Adrenal gland (tissue), 9 donors: ENCODE measurements at regions not wholly inside any gene's neighbourhood (a gene's known extent, or its start where the extent isn't known, plus 50 kb on each side); places are given as distances from the start of the nearest gene placed in this dataset.
"Not testable (repeated sequence)": the region's sequence is repeated elsewhere in the genome, so short reads cannot be mapped to it uniquely, and the experiment has no call there.

Source experiments
- DNase-seq, 7 donors: peaks; one replicate each; pipeline ENCODE4 v3.0.0-alpha.2; 2019 to 2020
- H3K27ac ChIP-seq, 5 donors: fragments of 200-600 bp; sonication (generic) in 4 of 5; 1 replicate in 3 of 5; 2 replicates in 2 of 5; pipeline versions ENCODE4 v1.5.1 to v1.8.0; 2016 to 2020; ENCODE audit warnings: mild to moderate bottlenecking in 1 of 5
- H3K27me3 ChIP-seq: fragments of 200-600 bp; 2 replicates; pipeline ENCODE4 v1.8.0; 2021
- H3K36me3 ChIP-seq, 2 donors: fragments of 200-600 bp; replicated peaks in 1 of 2; 1 replicate in 1 of 2; 2 replicates in 1 of 2; pipeline versions ENCODE4 v1.5.1 to v1.8.0; 2018 to 2022
- H3K4me1 ChIP-seq, 2 donors: fragments of 200-600 bp; replicated peaks in 1 of 2; 1 replicate in 1 of 2; 2 replicates in 1 of 2; pipeline versions ENCODE4 v1.5.1 to v1.8.0; 2018 to 2021
- H3K4me3 ChIP-seq, 4 donors: fragments of 200-600 bp; sonication (generic) in 3 of 4; one replicate each; pipeline ENCODE4 v1.5.1; 2016 to 2018
- H3K9me3 ChIP-seq, 3 donors: fragments of 200-600 bp; sonication (generic) in 1 of 3; replicated peaks in 1 of 3; 1 replicate in 2 of 3; 2 replicates in 1 of 3; pipeline versions ENCODE4 v1.5.1 to v1.8.0; 2016 to 2021
- POLR2A ChIP-seq, 2 donors: fragments of 450-650 bp; IDR thresholded peaks; one replicate each; pipeline ENCODE4 v1.6.1; 2017; ENCODE audit warnings: antibody characterized with exemption in 2 of 2, mild to moderate bottlenecking in 2 of 2, moderate library complexity in 1 of 2
- WGBS, 4 donors: extraction: QIAGEN DNeasy Blood & Tissue Kit in 2 of 4; methylation state at CpG; one replicate each; pipeline versions ENCODE4 v1.1.5 to v1.1.7; 2013 to 2017; 5-methylcytosine and 5-hydroxymethylcytosine counted together
- intact Hi-C, 2 donors: fragments of 100-400 bp; cut with DNase I; formaldehyde crosslinking; loops; one replicate each; pipeline versions ENCODE4 v1.14.1 to v1.15.0; 2022 to 2023
- TF ChIP-seq, protein P1 (sequence below), 6 experiments: fragments of 450-650 bp in 4 of 6; fragments of 200-600 bp in 2 of 6; sonication (generic) in 1 of 6; IDR thresholded peaks; 1 replicate in 5 of 6; 2 replicates in 1 of 6; pipeline versions ENCODE4 v1.5.1 to v1.8.0; 2016 to 2021; ENCODE audit warnings: antibody characterized with exemption in 6 of 6, mild to moderate bottlenecking in 2 of 6, moderate library complexity in 1 of 6
- donor health status: healthy with polysubstance abuse.
- donor health status: Bipolar disorder and iron deficiency.
- donor health status: DM: yes; HTN: yes; CAD: no.
- donor health status: DM: no; HTN: no; CAD: no.
- donor health status: DM: no; HTN: no; CAD: no.

DNA sequence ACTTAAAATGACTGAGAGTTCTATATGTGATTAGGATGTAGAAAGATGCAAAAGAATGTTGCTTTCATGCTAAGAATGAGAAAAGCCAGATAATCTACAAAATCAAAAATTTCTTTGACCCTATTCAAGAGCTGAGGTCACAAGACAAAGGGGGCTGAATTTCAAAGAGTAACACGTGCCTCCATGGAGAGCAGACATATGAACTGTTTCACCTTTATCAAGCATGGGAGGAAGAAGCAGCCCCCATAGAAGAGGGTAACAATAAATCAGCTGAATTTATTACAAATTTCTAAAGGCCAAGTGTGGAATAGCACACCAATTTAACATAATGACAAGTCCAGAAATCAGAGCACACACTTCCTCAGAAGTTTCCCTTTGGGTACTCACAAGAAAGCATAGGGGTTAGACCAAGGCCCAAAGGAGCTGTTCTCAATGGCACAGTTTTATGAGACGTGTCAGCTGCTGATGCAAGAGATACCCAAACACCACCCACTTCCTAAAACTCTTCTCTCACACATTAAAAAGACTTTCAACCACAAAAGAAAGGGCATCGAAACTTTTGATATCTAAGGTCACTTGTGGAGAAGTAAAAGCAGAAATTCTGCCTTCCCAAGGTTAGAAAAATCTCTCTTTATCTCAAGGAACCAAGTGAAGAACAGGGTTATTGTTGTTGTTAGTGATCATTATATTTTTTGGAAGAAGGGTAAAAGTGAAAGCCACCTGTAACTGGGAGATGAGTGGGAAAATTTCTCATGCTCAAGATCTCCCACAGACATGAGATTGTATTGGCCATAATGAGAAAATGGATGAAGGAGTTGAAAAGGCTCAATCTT lies 950.1 kb downstream of the TRIB2 start:
- Histone ChIP-seq H3K4me3 (no peak overlapping the region), H3K9me3 (no peaks in the 10 kb centered on the region)

DNA sequence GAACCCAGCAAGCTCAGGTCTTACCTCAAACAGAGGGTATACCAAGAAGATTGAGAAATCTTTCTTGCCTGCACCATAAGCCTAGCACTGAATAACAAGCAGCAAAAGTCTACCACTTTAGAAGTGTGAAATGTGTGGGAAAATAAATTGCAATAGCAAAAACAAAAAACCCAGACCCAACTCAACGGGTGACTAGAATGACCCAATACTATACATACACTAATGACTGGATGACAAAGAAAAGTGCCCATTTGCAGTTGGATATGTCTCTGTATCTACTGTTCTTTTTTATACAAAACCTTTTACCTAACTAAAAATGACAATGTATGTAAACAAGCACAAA lies 950.6 kb downstream of the TRIB2 start:
- H3K9me3 ChIP-seq, result no peaks in the 10 kb centered on the region
- 65 to 87% (median 82%) methylated on average over 1 of the region's 1 CpG for WGBS, 4 donors
- H3K4me1 ChIP-seq, result no peaks in the 10 kb centered on the region
- DNase-seq, result no peak
- intact Hi-C loops, result no loop called here
- TF ChIP-seq POLR2A (IDR thresholded peaks at IDR 0.05), result no peak
- no peak overlapping the region for H3K27ac ChIP-seq
- H3K4me3 ChIP-seq, result no peak overlapping the region
- no peaks in the 10 kb centered on the region for H3K27me3 ChIP-seq
- no peaks in the 10 kb centered on the region for H3K36me3 ChIP-seq

More for the DNA sequence above, 950.1 kb downstream of the TRIB2 start:
- Histone ChIP-seq H3K36me3 (no peaks in the 10 kb centered on the region), H3K27ac (no peak overlapping the region), H3K27me3 (no peaks in the 10 kb centered on the region), H3K4me1 (no peaks in the 10 kb centered on the region)
- intact Hi-C loops, result no loop called here
- DNase-seq, result no peak
- no peak for TF ChIP-seq POLR2A (IDR thresholded peaks at IDR 0.05)
- 44 to 49% (median 45%) methylated on average over 3 of the region's 3 CpGs for WGBS, 4 donors

DNA sequence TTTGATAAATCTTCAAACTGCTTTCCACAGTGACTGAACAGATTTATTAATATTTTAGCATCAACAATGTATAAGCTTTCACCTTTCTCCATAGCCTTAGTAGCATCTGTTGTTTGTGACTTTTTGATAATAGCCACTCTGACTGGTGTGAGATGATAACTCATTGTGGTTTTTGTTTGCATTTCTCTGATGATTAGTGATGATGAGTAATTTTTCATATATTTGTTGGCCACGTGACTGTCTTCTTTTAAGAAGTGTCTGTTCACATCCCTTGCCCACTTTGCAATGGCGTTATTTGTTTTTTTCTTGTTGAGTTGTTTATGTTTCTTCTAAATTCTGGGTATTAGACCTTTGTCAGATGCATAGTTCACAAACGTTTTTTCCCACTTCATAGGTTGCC lies 952.9 kb downstream of the TRIB2 start:
- TF ChIP-seq, protein P1, sequence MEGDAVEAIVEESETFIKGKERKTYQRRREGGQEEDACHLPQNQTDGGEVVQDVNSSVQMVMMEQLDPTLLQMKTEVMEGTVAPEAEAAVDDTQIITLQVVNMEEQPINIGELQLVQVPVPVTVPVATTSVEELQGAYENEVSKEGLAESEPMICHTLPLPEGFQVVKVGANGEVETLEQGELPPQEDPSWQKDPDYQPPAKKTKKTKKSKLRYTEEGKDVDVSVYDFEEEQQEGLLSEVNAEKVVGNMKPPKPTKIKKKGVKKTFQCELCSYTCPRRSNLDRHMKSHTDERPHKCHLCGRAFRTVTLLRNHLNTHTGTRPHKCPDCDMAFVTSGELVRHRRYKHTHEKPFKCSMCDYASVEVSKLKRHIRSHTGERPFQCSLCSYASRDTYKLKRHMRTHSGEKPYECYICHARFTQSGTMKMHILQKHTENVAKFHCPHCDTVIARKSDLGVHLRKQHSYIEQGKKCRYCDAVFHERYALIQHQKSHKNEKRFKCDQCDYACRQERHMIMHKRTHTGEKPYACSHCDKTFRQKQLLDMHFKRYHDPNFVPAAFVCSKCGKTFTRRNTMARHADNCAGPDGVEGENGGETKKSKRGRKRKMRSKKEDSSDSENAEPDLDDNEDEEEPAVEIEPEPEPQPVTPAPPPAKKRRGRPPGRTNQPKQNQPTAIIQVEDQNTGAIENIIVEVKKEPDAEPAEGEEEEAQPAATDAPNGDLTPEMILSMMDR (IDR thresholded peaks at IDR 0.05), result no peak
- TF ChIP-seq POLR2A (IDR thresholded peaks at IDR 0.05), result no peak
- H3K36me3 ChIP-seq, result no peaks in the 10 kb centered on the region
- H3K27me3 ChIP-seq, result no peaks in the 10 kb centered on the region
- H3K9me3 ChIP-seq, result no peaks in the 10 kb centered on the region
- H3K4me1 ChIP-seq, result no peaks in the 10 kb centered on the region
- no peak overlapping the region for H3K4me3 ChIP-seq
- no peak for DNase-seq
- intact Hi-C loops, result no loop called here
- WGBS, 4 donors, result 45 to 53% (median 49%) methylated on average over 3 of the region's 3 CpGs
- no peak overlapping the region for H3K27ac ChIP-seq

DNA sequence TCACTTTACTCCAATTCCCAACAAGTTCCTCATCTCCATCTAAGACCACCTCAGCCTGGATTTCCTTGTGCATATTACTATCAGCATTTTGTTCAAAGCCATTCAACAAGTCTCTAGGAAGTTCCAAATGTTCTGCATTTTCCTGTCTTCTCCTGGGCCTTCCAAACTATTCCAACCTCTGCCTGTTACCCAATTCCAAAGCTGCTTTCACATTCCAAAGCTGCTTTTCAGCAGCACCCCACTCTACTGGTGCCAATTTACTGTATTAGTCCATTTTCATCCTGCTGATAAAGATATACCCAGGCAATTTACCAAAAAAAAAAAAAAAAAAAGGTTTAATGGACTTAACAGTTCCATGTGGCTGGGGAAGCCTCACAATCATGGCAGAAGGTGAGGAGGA lies 957.1 kb downstream of the TRIB2 start:
- DNase-seq, H3K27ac ChIP-seq, H3K4me3 ChIP-seq, H3K27me3 ChIP-seq, H3K9me3 ChIP-seq, intact Hi-C loops, H3K36me3 ChIP-seq, H3K4me1 ChIP-seq: not testable (repeated sequence)

DNA sequence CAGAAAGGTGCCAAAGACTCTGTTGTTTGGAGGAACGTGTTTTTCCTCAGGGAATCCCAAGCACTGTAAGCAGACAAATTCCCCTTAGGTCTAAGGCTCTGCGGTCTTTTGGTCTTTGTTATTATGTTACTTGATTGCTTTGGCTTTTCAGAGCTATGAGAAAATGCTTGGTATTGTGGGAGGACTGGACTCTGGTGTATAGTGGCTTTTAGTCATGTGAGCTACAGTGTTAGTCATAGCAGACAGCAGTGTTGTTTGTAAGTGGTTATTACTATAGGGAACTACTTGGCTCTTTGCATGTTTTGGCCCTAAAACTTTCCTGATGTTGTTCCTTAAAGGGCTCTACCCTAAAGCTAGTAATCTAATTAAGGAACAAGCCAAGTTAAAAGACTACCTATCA lies 956.2 kb upstream of the LRATD1 start:
- WGBS, 4 donors, result 66 to 79% (median 75%) methylated on average over 2 of the region's 2 CpGs
- H3K27ac ChIP-seq, result no peak overlapping the region
- no peak overlapping the region for H3K4me3 ChIP-seq
- H3K4me1 ChIP-seq, result no peaks in the 10 kb centered on the region
- no peaks in the 10 kb centered on the region for H3K9me3 ChIP-seq
- intact Hi-C loops, result no loop called here
- H3K36me3 ChIP-seq, result no peaks in the 10 kb centered on the region
- TF ChIP-seq, protein P1 (IDR thresholded peaks at IDR 0.05), result no peak
- TF ChIP-seq POLR2A (IDR thresholded peaks at IDR 0.05), result no peak
- no peaks in the 10 kb centered on the region for H3K27me3 ChIP-seq
- no peak for DNase-seq

DNA sequence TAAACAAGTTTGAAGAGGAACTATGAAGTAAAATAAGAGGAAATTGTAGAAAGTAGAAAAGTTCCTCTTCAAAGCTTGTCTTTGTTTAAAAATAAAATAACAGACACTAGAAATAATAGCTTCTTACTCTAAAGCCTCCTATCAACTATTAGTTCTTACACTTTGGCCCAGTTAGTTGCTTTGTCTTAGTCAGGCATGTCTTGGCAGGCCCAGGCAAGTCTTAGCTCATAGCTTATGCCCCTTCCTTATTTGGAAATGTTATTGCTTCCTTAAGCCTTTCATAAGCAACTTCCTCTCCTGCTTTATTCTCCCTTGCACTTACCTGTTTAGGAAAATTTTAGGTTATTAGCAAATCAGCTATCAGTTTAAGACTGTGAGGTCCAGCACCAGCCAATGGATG lies 950.6 kb upstream of the LRATD1 start:
- Histone ChIP-seq H3K36me3 (no peaks in the 10 kb centered on the region), H3K27me3 (no peaks in the 10 kb centered on the region), H3K9me3 (peaks cover 0 to 5% (median 0%) of the 10 kb centered on the region in 3 donors), H3K27ac (no peak overlapping the region), H3K4me1 (no peaks in the 10 kb centered on the region), H3K4me3 (no peak overlapping the region)
- TF ChIP-seq, protein P1 (IDR thresholded peaks at IDR 0.05), result no peak
- no peak for TF ChIP-seq POLR2A (IDR thresholded peaks at IDR 0.05)
- intact Hi-C loops, result no loop called here
- DNase-seq, result no peak
